ENCODE measurements at regions not wholly inside any gene's neighbourhood (a gene's known extent, or its start where the extent isn't known, plus 50 kb on each side); places are given as distances from the start of the nearest gene placed in this dataset.

- Histone ChIP-seq H3K9ac (ENCODE audit: low read depth in 1 of 3, low read length in 3 of 3) (no peak overlapping the region), H3K9me3 (ENCODE audit: control insufficient read depth in 3 of 3, low read length in 3 of 3) (no peaks in the 10 kb centered on the region), H3K36me3 (ENCODE audit: control insufficient read depth in 3 of 3, insufficient read depth in 3 of 3, low read length in 3 of 3) (no peaks in the 10 kb centered on the region), H3K27me3 (ENCODE audit: control insufficient read depth in 3 of 3, insufficient read depth in 3 of 3, low read length in 3 of 3) (no peaks in the 10 kb centered on the region), H3K4me3 (ENCODE audit: low read length in 3 of 3) (no peak overlapping the region), H3K4me1 (ENCODE audit: control insufficient read depth in 3 of 3, insufficient read depth in 3 of 3, low read length in 3 of 3) (no peaks in the 10 kb centered on the region), H3K27ac (ENCODE audit: low read depth, low read length) (no peak overlapping the region)
Observed at GRCh38 chr18:78191276-78191675, 788.3 kb upstream of the SALL3 start.

GRCh38 chr18:78192054-78192453 lies 787.6 kb upstream of the SALL3 start:
- H3K36me3 ChIP-seq (ENCODE audit: control insufficient read depth in 3 of 3, insufficient read depth in 3 of 3, low read length in 3 of 3), result no peaks in the 10 kb centered on the region
- H3K4me1 ChIP-seq (ENCODE audit: control insufficient read depth in 3 of 3, insufficient read depth in 3 of 3, low read length in 3 of 3), result no peaks in the 10 kb centered on the region
- H3K4me3 ChIP-seq (ENCODE audit: low read length in 3 of 3), result no peak overlapping the region
- no peaks in the 10 kb centered on the region for H3K9me3 ChIP-seq (ENCODE audit: control insufficient read depth in 3 of 3, low read length in 3 of 3)
- H3K27me3 ChIP-seq (ENCODE audit: control insufficient read depth in 3 of 3, insufficient read depth in 3 of 3, low read length in 3 of 3), result no peaks in the 10 kb centered on the region
- H3K27ac ChIP-seq (ENCODE audit: low read depth, low read length), result no peak overlapping the region
- no peak overlapping the region for H3K9ac ChIP-seq (ENCODE audit: low read depth in 1 of 3, low read length in 3 of 3)

- Histone ChIP-seq H3K4me1 (ENCODE audit: control insufficient read depth in 3 of 3, insufficient read depth in 3 of 3, low read length in 3 of 3) (no peaks in the 10 kb centered on the region), H3K9ac (ENCODE audit: low read depth in 1 of 3, low read length in 3 of 3) (no peak overlapping the region), H3K4me3 (ENCODE audit: low read length in 3 of 3) (no peak overlapping the region), H3K27ac (ENCODE audit: low read depth, low read length) (no peak overlapping the region), H3K27me3 (ENCODE audit: control insufficient read depth in 3 of 3, insufficient read depth in 3 of 3, low read length in 3 of 3) (no peaks in the 10 kb centered on the region), H3K9me3 (ENCODE audit: control insufficient read depth in 3 of 3, low read length in 3 of 3) (no peaks in the 10 kb centered on the region), H3K36me3 (ENCODE audit: control insufficient read depth in 3 of 3, insufficient read depth in 3 of 3, low read length in 3 of 3) (no peaks in the 10 kb centered on the region)
Observed at GRCh38 chr18:78196280-78196679, 783.3 kb upstream of the SALL3 start.

GRCh38 chr18:78199002-78199401 lies 780.6 kb upstream of the SALL3 start:
- Histone ChIP-seq H3K27ac (ENCODE audit: low read depth, low read length) (no peak overlapping the region), H3K4me3 (ENCODE audit: low read length in 3 of 3) (no peak overlapping the region), H3K9me3 (ENCODE audit: control insufficient read depth in 3 of 3, low read length in 3 of 3) (no peaks in the 10 kb centered on the region), H3K9ac (ENCODE audit: low read depth in 1 of 3, low read length in 3 of 3) (no peak overlapping the region), H3K4me1 (ENCODE audit: control insufficient read depth in 3 of 3, insufficient read depth in 3 of 3, low read length in 3 of 3) (no peaks in the 10 kb centered on the region), H3K36me3 (ENCODE audit: control insufficient read depth in 3 of 3, insufficient read depth in 3 of 3, low read length in 3 of 3) (no peaks in the 10 kb centered on the region), H3K27me3 (ENCODE audit: control insufficient read depth in 3 of 3, insufficient read depth in 3 of 3, low read length in 3 of 3) (no peaks in the 10 kb centered on the region)

- Histone ChIP-seq H3K9ac (ENCODE audit: low read depth in 1 of 3, low read length in 3 of 3) (no peak overlapping the region), H3K36me3 (ENCODE audit: control insufficient read depth in 3 of 3, insufficient read depth in 3 of 3, low read length in 3 of 3) (no peaks in the 10 kb centered on the region), H3K9me3 (ENCODE audit: control insufficient read depth in 3 of 3, low read length in 3 of 3) (no peaks in the 10 kb centered on the region), H3K27ac (ENCODE audit: low read depth, low read length) (no peak overlapping the region), H3K27me3 (ENCODE audit: control insufficient read depth in 3 of 3, insufficient read depth in 3 of 3, low read length in 3 of 3) (no peaks in the 10 kb centered on the region), H3K4me1 (ENCODE audit: control insufficient read depth in 3 of 3, insufficient read depth in 3 of 3, low read length in 3 of 3) (no peaks in the 10 kb centered on the region), H3K4me3 (ENCODE audit: low read length in 3 of 3) (no peak overlapping the region)
Observed at GRCh38 chr18:78199611-78200010, 780.0 kb upstream of the SALL3 start.

GRCh38 chr18:78207942-78208341 lies 771.7 kb upstream of the SALL3 start:
- Histone ChIP-seq H3K27me3 (ENCODE audit: control insufficient read depth in 3 of 3, insufficient read depth in 3 of 3, low read length in 3 of 3) (no peaks in the 10 kb centered on the region), H3K9me3 (ENCODE audit: control insufficient read depth in 3 of 3, low read length in 3 of 3) (peaks cover 0 to 2% (median 0%) of the 10 kb centered on the region in 3 donors), H3K4me1 (ENCODE audit: control insufficient read depth in 3 of 3, insufficient read depth in 3 of 3, low read length in 3 of 3) (no peaks in the 10 kb centered on the region), H3K36me3 (ENCODE audit: control insufficient read depth in 3 of 3, insufficient read depth in 3 of 3, low read length in 3 of 3) (no peaks in the 10 kb centered on the region), H3K9ac (ENCODE audit: low read depth in 1 of 3, low read length in 3 of 3) (no peak overlapping the region), H3K27ac (ENCODE audit: low read depth, low read length) (no peak overlapping the region), H3K4me3 (ENCODE audit: low read length in 3 of 3) (no peak overlapping the region)

GRCh38 chr18:78208461-78208860 lies 771.2 kb upstream of the SALL3 start:
- H3K9me3 ChIP-seq (ENCODE audit: control insufficient read depth in 3 of 3, low read length in 3 of 3), result peaks cover 0 to 2% (median under 1%) of the 10 kb centered on the region in 3 donors
- H3K36me3 ChIP-seq (ENCODE audit: control insufficient read depth in 3 of 3, insufficient read depth in 3 of 3, low read length in 3 of 3), result no peaks in the 10 kb centered on the region
- no peak overlapping the region for H3K4me3 ChIP-seq (ENCODE audit: low read length in 3 of 3)
- H3K4me1 ChIP-seq (ENCODE audit: control insufficient read depth in 3 of 3, insufficient read depth in 3 of 3, low read length in 3 of 3), result peaks cover 0 to under 1% (median 0%) of the 10 kb centered on the region in 3 donors
- H3K27ac ChIP-seq (ENCODE audit: low read depth, low read length), result no peak overlapping the region
- no peaks in the 10 kb centered on the region for H3K27me3 ChIP-seq (ENCODE audit: control insufficient read depth in 3 of 3, insufficient read depth in 3 of 3, low read length in 3 of 3)
- no peak overlapping the region for H3K9ac ChIP-seq (ENCODE audit: low read depth in 1 of 3, low read length in 3 of 3)

GRCh38 chr18:78213361-78213994 lies 766.1 kb upstream of the SALL3 start:
- Histone ChIP-seq H3K36me3 (ENCODE audit: control insufficient read depth in 3 of 3, insufficient read depth in 3 of 3, low read length in 3 of 3) (no peaks in the 10 kb centered on the region), H3K4me1 (ENCODE audit: control insufficient read depth in 3 of 3, insufficient read depth in 3 of 3, low read length in 3 of 3) (peaks cover 0 to 2% (median 0%) of the 10 kb centered on the region in 3 donors), H3K9me3 (ENCODE audit: control insufficient read depth in 3 of 3, low read length in 3 of 3) (peaks cover 0 to 2% (median 2%) of the 10 kb centered on the region in 3 donors), H3K27me3 (ENCODE audit: control insufficient read depth in 3 of 3, insufficient read depth in 3 of 3, low read length in 3 of 3) (peaks cover 0 to 2% (median 0%) of the 10 kb centered on the region in 3 donors), H3K27ac (ENCODE audit: low read depth, low read length) (no peak overlapping the region), H3K4me3 (ENCODE audit: low read length in 3 of 3) (no peak overlapping the region), H3K9ac (ENCODE audit: low read depth in 1 of 3, low read length in 3 of 3) (no peak overlapping the region)

GRCh38 chr18:78221496-78221895 lies 758.1 kb upstream of the SALL3 start:
- Histone ChIP-seq H3K36me3 (ENCODE audit: control insufficient read depth in 3 of 3, insufficient read depth in 3 of 3, low read length in 3 of 3) (no peaks in the 10 kb centered on the region), H3K27me3 (ENCODE audit: control insufficient read depth in 3 of 3, insufficient read depth in 3 of 3, low read length in 3 of 3) (peaks cover 0 to 10% (median 0%) of the 10 kb centered on the region in 3 donors), H3K4me1 (ENCODE audit: control insufficient read depth in 3 of 3, insufficient read depth in 3 of 3, low read length in 3 of 3) (no peaks in the 10 kb centered on the region)

GRCh38 chr18:78228974-78229373 lies 750.6 kb upstream of the SALL3 start:
- Histone ChIP-seq H3K4me1 (ENCODE audit: control insufficient read depth in 3 of 3, insufficient read depth in 3 of 3, low read length in 3 of 3) (no peaks in the 10 kb centered on the region), H3K9ac (ENCODE audit: low read depth in 1 of 3, low read length in 3 of 3) (no peak overlapping the region)

More at GRCh38 chr18:78221496-78221895, 758.1 kb upstream of the SALL3 start:
- no peak overlapping the region for H3K27ac ChIP-seq (ENCODE audit: low read depth, low read length)
- H3K9me3 ChIP-seq (ENCODE audit: control insufficient read depth in 3 of 3, low read length in 3 of 3), result no peaks in the 10 kb centered on the region
- no peak overlapping the region for H3K9ac ChIP-seq (ENCODE audit: low read depth in 1 of 3, low read length in 3 of 3)
- no peak overlapping the region for H3K4me3 ChIP-seq (ENCODE audit: low read length in 3 of 3)

More at GRCh38 chr18:78228974-78229373, 750.6 kb upstream of the SALL3 start:
- H3K4me3 ChIP-seq (ENCODE audit: low read length in 3 of 3), result no peak overlapping the region
- H3K36me3 ChIP-seq (ENCODE audit: control insufficient read depth in 3 of 3, insufficient read depth in 3 of 3, low read length in 3 of 3), result no peaks in the 10 kb centered on the region
- no peak overlapping the region for H3K27ac ChIP-seq (ENCODE audit: low read depth, low read length)
- no peaks in the 10 kb centered on the region for H3K9me3 ChIP-seq (ENCODE audit: control insufficient read depth in 3 of 3, low read length in 3 of 3)
- H3K27me3 ChIP-seq (ENCODE audit: control insufficient read depth in 3 of 3, insufficient read depth in 3 of 3, low read length in 3 of 3), result peaks cover 0 to 3% (median 0%) of the 10 kb centered on the region in 3 donors
